ENCODE measurements at regions not wholly inside any gene's neighbourhood (a gene's known extent, or its start where the extent isn't known, plus 50 kb on each side); places are given as distances from the start of the nearest gene placed in this dataset.

GRCh38 chr4:10182446-10183424, 66.1 kb upstream of the WDR1 start:
- no peak for TF ChIP-seq CTCF (IDR thresholded peaks at IDR 0.05)
- no peak for TF ChIP-seq POLR2A (IDR thresholded peaks at IDR 0.05)
- TF ChIP-seq POLR2AphosphoS5 (IDR thresholded peaks at IDR 0.05; ENCODE audit: insufficient read depth in 1 of 2, low read depth in 1 of 2) = no peak

Measured in vagina (tissue), 2 donors.